Fibroblast of gingiva (primary cell): ENCODE measurements at regions not wholly inside any gene's neighbourhood (a gene's known extent, or its start where the extent isn't known, plus 50 kb on each side); places are given as distances from the start of the nearest gene placed in this dataset.
"Not testable (repeated sequence)": the region's sequence is repeated elsewhere in the genome, so short reads cannot be mapped to it uniquely, and the experiment has no call there.

Experiments
- DNase-seq: peaks from one replicate; pipeline ENCODE4 v3.0.0-alpha.2; 2011; ENCODE audit warnings: low read depth

DNA sequence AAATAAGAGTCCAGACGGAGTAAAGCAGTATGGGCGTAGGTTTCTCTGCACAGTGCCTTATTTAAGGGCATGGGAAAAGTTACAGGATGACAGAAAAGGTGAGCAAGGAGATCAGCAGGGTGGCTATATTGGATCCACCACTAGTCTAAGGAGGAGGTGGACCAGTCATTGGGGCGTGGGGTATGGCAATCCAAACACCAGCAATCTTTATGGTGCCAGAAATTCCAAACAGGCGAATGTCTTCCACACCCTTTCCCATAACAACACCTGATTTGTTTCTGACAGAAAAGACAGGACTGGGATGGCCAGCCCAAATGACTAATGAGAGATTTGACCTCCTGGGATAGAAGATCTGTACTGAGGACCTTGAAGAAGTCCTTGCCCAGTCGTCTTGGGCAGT lies 181.8 kb upstream of the MBL2 start:
- DNase-seq, result no peak

GRCh38 chr10:52952391-52953055 lies 179.9 kb upstream of the MBL2 start:
- DNase-seq, result no peak

GRCh38 chr10:52951824-52952223 lies 179.2 kb upstream of the MBL2 start:
- DNase-seq, result no peak

GRCh38 chr10:52950578-52950977 lies 178.0 kb upstream of the MBL2 start:
- DNase-seq, result no peak

- DNase-seq, result no peak
These were observed 177.3 kb upstream of the MBL2 start for GRCh38 chr10:52949899-52950298.

- no peak for DNase-seq
These were observed 173.9 kb upstream of the MBL2 start for GRCh38 chr10:52946486-52946885.

DNA sequence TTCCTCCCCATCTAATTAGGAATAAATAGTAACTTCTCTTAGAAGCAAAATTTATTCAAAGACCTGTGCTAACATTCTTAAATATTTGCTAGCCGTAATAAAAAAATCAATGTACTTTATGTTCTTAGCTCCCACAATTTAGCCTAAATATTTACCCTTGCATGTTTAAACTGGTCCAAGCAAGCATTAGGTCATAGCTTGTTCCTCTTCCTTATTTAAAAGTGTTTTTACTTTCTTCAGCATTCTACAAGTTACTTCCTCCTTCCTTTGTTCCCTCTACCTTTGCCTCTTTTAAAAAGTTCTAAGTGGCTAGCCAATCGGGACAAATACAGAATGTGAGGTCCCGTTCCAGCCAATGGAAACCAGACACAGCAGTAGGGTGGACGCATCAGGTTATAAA lies 172.9 kb upstream of the MBL2 start:
- DNase-seq, result not testable (repeated sequence)

DNA sequence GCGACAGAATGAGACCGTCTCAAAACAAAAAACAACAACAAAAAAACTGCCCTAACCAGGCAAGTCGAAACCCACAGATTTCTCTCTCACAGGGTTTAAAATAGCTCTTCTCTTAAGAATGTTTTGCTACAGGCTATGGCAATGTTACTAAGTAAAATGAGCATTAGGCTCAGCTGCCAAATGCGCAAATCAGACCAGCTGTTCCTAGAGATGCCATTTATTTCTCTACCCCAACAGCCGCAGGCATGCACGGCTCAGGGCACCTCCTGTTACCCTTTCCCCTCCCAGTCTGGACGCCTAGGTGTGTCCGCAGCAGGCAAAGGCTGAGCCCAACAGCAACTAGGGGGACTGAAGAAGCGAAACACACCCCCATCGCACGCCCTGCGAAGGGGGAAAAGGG lies 168.3 kb upstream of the MBL2 start:
- no peak for DNase-seq

- no peak for DNase-seq
These were observed 167.3 kb upstream of the MBL2 start for GRCh38 chr10:52939894-52940293.

- no peak for DNase-seq
These were observed 161.2 kb upstream of the MBL2 start for GRCh38 chr10:52933748-52934147.

- DNase-seq, result no peak
These were observed 155.1 kb upstream of the MBL2 start for GRCh38 chr10:52927678-52928077.

DNA sequence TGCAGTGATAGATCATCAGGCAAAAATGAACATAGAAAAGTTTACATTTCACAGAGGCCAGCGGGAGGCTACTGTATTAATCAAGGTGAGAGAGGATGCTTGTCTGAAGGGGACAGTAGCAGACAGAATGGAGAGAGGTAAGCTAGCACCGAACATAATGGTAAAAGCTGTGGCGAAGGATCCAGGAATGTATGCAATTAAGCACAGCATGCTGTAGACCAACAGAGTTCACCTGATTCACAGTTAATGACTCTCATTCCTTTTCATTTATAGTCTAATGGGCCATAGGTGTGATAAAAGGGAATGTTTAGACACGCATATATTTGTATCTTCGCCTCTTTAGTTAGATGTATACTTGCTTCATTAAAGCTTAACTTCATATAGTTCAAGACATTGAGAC lies 150.9 kb upstream of the MBL2 start:
- no peak for DNase-seq

DNA sequence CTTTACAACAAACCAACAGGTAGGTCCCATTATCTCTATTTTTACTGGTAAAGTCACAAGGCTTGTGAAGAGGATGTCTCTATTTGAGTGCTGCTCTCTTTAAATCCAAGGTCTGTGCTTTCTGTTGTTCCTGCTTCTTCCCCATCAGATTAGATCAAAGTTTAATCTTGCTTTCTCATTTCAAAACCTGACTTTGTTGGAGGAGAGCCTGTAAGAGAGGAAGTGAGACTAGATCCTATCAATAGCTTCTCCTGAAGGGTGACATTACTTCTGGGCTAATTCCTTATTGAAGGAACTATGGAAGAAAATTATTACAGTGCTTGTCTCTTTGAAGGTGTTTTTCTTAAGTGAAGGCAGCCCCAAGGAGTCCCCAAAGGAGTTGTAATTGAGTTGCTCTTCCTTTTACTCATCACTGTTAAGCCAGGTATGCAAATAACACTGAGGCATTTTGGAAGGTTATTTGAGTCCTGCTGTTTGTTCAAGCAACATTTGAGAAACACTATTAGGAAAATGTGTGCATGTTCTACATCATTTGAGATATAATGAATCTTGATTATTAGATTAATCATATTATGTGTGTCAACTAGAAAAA lies 146.2 kb upstream of the MBL2 start:
- DNase-seq, result no peak

DNA sequence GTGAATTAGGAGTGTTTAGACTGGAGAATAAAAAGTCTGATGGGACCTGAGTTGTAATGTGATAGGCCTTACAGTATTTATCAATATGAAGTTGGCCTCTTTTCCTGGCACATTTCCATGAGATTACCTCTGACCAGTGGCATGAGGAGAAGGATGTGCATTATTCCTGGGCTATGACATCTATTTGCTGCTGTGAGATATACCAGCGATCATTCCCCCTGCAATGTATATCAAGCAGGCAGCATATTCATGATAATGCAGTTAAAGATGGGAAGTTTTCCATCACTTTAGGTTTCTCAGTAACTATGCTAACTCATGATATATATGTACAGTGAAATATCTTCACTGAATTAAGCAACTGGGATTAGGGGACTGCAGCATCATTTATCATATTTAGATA lies 142.8 kb upstream of the MBL2 start:
- DNase-seq, result no peak

DNA sequence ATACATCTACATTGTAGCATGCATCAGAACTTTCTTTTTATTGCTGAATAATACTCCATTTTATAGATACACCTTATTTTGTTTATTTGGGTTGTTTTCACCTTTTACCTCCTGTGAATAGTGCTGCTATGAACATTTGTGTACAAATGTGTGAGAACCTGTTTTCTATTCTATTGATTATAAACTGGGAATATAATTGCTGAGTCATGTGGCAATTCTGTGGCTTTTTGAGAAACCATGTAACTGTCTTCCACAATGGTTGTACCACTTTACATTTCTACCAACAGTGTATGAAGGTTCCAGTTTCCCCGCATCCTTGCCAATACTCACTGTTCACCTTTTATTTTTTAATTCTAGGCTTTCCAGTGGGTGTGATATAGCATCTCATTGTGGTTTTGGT lies 138.6 kb upstream of the MBL2 start:
- DNase-seq, result no peak

DNA sequence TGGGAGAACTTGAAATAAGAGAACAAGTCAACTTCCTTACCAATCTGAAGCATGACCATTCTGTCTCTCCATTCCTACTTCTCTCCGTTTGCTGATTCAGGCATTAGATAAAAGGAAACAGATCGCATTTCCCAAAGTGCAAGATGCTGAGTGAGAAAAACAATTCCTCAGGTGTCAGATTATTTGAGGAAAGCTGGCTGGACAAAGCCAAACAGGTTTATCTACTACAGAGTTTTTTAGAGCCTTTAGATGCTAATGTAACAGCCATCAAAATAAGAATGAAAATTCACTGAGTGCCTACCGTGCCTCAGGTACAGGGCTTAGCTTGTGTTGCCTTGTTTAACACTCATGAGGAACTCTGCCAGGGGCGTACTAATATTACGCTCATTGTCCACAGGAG lies 135.9 kb upstream of the MBL2 start:
- DNase-seq, result no peak

- no peak for DNase-seq
These were observed 133.5 kb upstream of the MBL2 start for GRCh38 chr10:52906046-52906445.

DNA sequence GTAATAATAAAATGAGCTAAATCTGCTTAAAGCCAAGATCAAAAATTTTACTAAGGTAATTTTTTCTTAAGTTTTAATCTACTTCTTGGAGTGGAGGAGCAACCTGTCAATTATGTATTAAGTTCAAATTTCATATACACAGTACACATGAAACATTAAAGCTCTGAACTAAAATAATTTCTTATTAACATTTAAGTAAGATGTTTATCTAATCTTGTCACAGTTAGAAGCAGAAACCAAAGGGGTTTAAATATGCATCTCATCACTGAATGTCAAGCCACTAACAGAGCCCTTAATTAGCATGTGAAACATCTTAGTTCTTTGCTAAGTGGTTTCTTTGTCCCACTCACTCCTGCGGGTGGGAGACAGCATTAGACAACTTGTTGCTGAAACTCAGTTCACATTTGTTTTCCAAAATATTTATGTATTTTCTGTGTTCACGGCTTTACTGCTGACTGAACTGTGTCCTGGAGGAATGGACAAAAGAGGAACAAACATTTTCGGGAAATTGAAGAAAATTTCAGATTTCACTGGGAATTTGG lies 130.9 kb upstream of the MBL2 start:
- DNase-seq, result no peak

DNA sequence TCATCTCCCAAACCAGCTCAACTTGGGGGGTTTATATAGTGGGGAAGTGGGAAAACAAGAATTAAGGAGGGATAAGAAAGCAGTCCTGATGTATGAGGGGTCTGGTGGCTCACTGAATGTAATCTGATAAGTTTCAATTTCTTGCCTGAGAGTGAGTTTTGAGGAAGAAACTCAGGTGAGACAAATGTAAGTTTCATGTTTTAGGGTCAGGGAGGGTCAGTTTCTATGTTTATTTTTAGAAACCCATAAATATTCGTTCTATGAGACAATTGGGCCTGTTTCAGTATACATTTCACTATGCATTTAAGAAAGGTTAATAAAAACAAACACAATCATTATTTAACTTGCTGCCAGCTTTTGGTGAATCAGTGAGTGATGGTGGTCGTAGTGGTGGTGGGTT lies 128.0 kb upstream of the MBL2 start:
- no peak for DNase-seq

DNA sequence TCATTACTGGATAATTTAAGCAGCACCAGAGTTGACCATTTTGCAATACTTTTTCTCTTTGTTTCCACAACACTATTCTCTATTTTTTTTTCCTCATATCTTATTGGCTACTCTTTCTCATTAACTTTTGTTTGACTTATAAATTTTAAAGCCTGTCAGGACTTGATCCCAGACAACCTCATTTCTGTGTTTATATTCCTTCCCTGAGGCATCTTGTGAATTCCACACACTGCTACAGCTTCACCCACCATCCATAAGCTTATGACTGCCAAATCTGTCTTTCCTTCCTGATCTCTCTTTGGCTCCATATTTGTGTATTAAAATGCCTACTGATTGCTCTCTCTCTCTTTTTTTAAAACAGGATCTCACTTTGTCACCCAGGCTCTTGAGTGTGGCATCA lies 124.6 kb upstream of the MBL2 start:
- no peak for DNase-seq

- no peak for DNase-seq
These were observed 122.5 kb upstream of the MBL2 start for GRCh38 chr10:52895059-52895458.

DNA sequence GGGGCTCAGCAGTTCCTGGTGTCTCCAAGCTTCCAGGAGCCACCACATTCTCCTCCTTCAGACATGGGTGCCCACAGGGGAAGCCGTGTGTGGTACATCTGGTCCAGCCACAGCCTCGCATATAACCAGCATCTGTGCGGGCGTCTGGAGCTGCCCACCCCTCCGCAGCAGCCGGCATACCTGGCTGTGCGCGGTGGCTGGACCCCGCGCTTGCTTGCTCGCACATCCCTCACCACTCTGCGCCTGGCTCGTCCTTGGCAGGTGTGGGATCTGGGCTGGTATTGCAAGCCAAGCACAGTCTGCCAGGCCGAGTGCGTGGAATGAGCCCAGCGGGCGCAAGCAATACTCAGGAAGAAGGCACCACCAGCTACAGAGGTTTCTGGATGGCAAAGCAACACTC lies 117.7 kb upstream of the MBL2 start:
- DNase-seq, result no peak

DNA sequence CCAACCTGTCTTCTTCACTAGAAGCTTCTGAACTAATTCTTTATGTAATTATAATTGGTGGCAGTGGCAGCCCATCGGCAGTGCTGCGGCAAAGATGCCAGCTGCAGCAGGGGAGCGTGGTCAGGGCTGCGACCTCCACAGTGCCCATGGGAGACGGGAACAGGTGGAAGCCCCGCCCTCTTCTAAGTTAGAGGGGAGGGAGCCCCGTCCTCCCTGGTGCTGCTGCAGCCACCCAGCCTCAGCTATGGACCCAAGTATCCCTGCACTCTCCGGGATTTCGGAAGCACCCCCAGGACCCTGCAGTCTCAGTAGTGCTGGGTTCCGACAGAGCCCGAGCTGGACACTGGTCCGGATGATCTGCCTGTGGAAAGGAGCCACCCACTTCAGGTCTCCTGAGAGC lies 117.0 kb upstream of the MBL2 start:
- DNase-seq, result no peak
